HG03280 (cell line): ENCODE measurements at regions not wholly inside any gene's neighbourhood (a gene's known extent, or its start where the extent isn't known, plus 50 kb on each side); places are given as distances from the start of the nearest gene placed in this dataset.
"Not testable (repeated sequence)": the region's sequence is repeated elsewhere in the genome, so short reads cannot be mapped to it uniquely, and the experiment has no call there.

ENCODE experiments used
- ATAC-seq: cut with Tn5 transposase; IDR thresholded peaks from one replicate; pipeline ENCODE4 v1.9.1; 2021; ENCODE audit warnings: mild to moderate bottlenecking, moderate library complexity; ENCODE audit not compliant: unreplicated experiment

DNA sequence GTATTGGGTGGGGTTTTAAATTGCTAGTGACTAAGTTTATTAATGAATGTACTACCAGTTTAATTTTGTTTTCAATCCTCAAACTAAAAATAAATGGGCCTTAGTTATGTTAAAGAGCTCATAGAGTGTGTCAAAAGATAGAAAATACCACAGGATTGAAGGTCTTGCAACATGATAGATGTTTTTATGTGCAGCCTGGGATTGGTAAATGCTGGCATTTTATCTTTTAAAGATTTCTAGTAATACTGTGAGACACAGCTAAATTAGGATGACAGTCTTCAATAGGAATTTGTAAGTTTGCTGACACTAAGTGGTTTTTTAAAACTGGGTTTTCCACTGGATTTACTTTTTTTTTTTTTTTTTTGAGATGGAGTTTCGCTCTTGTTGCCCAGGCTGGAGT is 122.3 kb downstream of the HAUS1 start:
- no peak for ATAC-seq

GRCh38 chr18:46229641-46230040 is 125.5 kb downstream of the HAUS1 start:
- ATAC-seq, result not testable (repeated sequence)

DNA sequence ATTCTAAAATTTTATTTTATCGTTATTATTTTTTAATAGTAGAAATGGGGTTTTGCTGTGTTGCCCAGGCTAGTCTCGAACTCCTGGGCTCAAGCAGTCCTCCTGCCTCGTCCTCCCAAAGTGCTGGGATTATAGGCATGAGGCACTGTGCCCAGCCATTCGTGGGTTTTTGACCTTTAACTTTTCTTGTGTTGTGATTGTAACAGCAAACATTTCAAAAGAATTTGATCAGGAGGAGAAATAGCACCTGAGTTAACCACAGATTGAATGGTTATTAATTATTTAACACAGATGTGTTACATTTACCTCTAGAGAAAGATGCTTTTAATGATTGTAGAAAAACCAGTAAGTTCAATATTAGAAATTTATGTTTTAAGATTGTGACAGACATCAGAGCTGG is 132.0 kb downstream of the HAUS1 start:
- ATAC-seq, result no peak

GRCh38 chr18:46237891-46238290 is 133.7 kb downstream of the HAUS1 start:
- ATAC-seq, result no peak

GRCh38 chr18:46239549-46239948 is 135.4 kb downstream of the HAUS1 start:
- ATAC-seq, result no peak

GRCh38 chr18:46239998-46240397 is 135.8 kb downstream of the HAUS1 start:
- ATAC-seq, result no peak

GRCh38 chr18:46241393-46241792 is 137.2 kb downstream of the HAUS1 start:
- not testable (repeated sequence) for ATAC-seq

- ATAC-seq, result no peak
Measured at GRCh38 chr18:46242183-46242582, 138.0 kb downstream of the HAUS1 start.

DNA sequence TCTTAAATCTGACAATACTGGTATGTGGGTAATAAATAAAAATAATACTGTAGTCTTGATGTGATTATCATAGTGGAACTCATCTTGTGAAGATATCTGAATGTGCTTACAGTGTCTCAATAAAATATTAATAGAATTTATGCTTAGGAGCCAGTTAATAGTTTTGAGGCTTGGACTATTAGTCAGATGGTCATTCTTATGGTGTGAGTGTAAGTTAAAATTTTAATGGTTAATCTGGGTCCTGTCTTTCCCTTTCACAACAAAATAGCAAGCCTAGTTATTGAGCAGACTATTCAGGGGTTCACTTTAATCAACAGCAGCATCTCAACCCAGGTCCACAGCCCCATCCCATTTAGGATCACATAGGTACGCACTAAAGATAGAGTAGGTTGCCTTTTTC is 138.9 kb downstream of the HAUS1 start:
- no peak for ATAC-seq

DNA sequence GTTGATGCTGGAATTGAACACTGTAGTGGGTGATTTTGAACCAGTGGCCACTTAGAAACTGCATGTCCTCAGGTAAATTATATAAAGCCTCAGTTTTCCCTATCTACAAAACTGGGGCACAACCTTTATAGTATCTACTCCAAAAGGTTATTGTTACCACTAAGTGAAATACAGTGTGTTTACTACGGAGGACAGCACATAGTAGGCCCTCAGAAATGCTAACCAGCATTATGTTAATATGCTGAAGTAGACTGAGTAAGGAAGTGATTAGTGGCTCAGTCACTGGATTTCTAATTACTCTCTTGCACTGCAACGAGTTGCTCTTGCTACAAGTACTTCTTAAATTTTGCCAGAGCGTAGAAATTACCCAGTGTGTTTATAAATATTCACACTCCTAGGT is 139.5 kb downstream of the HAUS1 start:
- no peak for ATAC-seq

DNA sequence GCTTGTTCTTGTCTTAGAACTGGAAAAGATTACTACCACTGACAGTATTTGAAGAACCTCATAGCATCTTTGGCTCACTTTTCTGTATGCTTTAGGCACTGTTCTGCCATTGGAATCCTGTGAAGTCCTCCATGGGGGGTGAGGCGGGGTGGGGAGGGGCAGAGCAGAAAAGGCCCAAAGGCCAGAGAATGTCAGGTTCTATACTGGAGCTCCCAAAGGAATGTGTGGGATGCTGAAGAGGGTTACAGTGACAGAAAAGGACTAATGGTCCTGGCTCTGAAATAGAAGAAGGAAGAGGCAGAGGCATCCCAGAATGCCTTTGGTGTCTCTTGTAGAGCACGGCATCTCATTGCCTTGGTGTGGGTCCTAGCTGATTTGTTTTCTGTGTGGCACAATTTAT is 141.9 kb downstream of the HAUS1 start:
- ATAC-seq, result no peak

- ATAC-seq, result no peak
Measured at GRCh38 chr18:46247942-46248341, 143.8 kb downstream of the HAUS1 start.

GRCh38 chr18:46250084-46250811 is 146.1 kb downstream of the HAUS1 start:
- peak; percentile 98 for ATAC-seq

- ATAC-seq, result no peak
Measured at GRCh38 chr18:46250812-46251173, 146.6 kb downstream of the HAUS1 start.

GRCh38 chr18:46252759-46253158 is 148.6 kb downstream of the HAUS1 start:
- ATAC-seq, result no peak

- no peak for ATAC-seq
Measured at GRCh38 chr18:46253498-46253897, 149.3 kb downstream of the HAUS1 start.

GRCh38 chr18:46256078-46256477 is 151.9 kb downstream of the HAUS1 start:
- ATAC-seq, result no peak

GRCh38 chr18:46257366-46257765 is 153.2 kb downstream of the HAUS1 start:
- ATAC-seq, result no peak

- ATAC-seq, result no peak
Measured at GRCh38 chr18:46260016-46260878, 156.1 kb downstream of the HAUS1 start.

GRCh38 chr18:46260879-46261143 is 156.6 kb downstream of the HAUS1 start:
- no peak for ATAC-seq

DNA sequence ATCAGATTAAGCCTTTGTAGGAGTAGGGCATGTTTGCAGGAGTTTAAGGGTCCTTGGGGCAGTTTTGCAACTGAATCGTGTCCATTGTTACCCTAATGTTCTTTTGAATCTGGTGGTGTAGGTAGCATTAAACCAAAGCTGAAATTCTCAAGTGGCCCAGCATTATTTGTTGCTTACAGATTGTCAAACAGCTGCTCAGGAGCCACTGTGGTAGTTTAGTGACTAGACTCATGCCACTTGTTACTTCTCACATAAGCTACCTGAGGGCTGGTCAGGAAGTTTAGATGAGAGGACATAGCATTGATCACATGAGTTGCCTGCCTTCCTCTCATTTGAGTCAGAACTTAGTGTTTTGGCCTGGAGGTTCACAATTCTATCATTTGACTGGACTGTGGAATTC is 157.6 kb downstream of the HAUS1 start:
- no peak for ATAC-seq

DNA sequence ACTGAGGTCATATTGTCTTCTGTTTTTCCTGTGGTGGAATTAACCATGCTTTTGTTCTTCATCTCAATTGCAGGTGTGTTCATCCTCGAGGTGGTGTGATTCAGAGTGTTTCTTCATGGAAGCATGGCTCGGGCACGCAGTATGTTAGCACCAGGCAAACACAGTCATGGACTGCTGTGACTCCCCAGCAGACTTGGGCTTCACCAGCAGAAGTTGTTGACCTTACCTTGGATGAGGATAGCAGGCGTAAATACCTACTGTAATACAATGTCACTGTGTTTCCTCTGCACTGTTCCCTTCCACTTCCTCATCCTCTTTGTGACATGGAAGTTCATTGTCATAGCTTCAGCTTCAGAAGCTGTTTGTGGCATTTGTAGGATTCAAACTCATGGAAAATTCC is 158.7 kb downstream of the HAUS1 start:
- no peak for ATAC-seq

DNA sequence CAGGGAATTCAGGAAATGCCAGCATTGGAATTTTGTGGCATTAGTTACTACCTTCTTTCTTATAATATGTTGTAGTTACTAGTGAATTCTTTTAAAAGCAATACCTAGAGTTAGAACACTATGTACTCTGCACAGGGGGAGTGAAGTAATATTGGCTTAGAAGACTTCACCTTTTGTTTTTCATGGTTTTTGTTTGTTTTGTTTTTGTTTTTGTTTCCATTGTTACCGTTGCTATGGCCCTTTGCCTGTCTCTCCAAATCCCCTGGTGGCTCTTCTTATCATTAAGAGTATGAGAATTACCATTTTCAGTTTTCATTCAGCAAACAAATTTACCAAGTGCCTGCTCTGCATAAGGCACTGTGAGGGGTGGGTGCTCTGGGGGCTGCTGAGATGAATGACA is 160.1 kb downstream of the HAUS1 start:
- ATAC-seq, result peak; percentile 76
